ENCODE measurements at regions not wholly inside any gene's neighbourhood (a gene's known extent, or its start where the extent isn't known, plus 50 kb on each side); places are given as distances from the start of the nearest gene placed in this dataset.

DNA sequence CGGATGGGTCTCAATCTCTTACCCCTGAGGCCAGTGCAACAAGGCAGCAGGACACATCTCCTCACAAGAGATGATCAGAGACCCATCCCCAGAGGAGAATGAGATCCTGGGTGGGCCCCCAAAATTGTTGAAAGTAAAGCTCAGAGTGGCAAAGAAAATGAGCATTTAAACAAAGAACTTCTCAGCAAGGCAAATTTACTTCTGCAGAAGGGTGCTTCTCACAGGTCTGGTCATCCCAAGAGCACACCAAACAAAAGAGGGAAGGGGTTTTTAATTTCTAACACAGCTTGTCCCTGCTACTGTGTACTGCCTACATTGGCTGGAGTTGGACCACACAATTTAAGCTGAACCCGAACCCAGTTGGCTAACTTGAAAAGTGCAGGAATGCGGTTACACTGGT, 1628.6 kb upstream of the RAG2 start:
- Histone ChIP-seq H3K36me3 (ENCODE audit: control insufficient read depth, insufficient read depth, low read length) (no peaks in the 10 kb centered on the region), H3K4me1 (ENCODE audit: control insufficient read depth, insufficient read depth, low read length) (no peaks in the 10 kb centered on the region), H3K4me3 (ENCODE audit: low read depth in 2 of 2, low read length in 2 of 2) (no peak overlapping the region), H3K27me3 (ENCODE audit: control insufficient read depth, insufficient read depth, low read length) (no peaks in the 10 kb centered on the region), H3K27ac (ENCODE audit: low read length) (no peak overlapping the region), H3K9me3 (ENCODE audit: control insufficient read depth, insufficient read depth, low read depth, low read length) (peaks cover 10% of the 10 kb centered on the region)
- DNase-seq (ENCODE audit: low read depth, low spot score) (no peak), ATAC-seq (no peak)
- POLR2A ChIA-PET, result no interaction called here
- TF ChIP-seq TCF7L2 (IDR thresholded peaks at IDR 0.05; ENCODE audit: low read depth, low read length) (no peak), SIN3A (IDR thresholded peaks at IDR 0.05; ENCODE audit: borderline replicate concordance, insufficient read depth, low read depth, low read length) (no peak), POLR2AphosphoS5 (IDR thresholded peaks at IDR 0.05; ENCODE audit: low read depth, low read length) (no peak)
- TF ChIP-seq, protein P1, sequence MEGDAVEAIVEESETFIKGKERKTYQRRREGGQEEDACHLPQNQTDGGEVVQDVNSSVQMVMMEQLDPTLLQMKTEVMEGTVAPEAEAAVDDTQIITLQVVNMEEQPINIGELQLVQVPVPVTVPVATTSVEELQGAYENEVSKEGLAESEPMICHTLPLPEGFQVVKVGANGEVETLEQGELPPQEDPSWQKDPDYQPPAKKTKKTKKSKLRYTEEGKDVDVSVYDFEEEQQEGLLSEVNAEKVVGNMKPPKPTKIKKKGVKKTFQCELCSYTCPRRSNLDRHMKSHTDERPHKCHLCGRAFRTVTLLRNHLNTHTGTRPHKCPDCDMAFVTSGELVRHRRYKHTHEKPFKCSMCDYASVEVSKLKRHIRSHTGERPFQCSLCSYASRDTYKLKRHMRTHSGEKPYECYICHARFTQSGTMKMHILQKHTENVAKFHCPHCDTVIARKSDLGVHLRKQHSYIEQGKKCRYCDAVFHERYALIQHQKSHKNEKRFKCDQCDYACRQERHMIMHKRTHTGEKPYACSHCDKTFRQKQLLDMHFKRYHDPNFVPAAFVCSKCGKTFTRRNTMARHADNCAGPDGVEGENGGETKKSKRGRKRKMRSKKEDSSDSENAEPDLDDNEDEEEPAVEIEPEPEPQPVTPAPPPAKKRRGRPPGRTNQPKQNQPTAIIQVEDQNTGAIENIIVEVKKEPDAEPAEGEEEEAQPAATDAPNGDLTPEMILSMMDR (IDR thresholded peaks at IDR 0.05), result no peak
- TF ChIP-seq, protein P2, sequence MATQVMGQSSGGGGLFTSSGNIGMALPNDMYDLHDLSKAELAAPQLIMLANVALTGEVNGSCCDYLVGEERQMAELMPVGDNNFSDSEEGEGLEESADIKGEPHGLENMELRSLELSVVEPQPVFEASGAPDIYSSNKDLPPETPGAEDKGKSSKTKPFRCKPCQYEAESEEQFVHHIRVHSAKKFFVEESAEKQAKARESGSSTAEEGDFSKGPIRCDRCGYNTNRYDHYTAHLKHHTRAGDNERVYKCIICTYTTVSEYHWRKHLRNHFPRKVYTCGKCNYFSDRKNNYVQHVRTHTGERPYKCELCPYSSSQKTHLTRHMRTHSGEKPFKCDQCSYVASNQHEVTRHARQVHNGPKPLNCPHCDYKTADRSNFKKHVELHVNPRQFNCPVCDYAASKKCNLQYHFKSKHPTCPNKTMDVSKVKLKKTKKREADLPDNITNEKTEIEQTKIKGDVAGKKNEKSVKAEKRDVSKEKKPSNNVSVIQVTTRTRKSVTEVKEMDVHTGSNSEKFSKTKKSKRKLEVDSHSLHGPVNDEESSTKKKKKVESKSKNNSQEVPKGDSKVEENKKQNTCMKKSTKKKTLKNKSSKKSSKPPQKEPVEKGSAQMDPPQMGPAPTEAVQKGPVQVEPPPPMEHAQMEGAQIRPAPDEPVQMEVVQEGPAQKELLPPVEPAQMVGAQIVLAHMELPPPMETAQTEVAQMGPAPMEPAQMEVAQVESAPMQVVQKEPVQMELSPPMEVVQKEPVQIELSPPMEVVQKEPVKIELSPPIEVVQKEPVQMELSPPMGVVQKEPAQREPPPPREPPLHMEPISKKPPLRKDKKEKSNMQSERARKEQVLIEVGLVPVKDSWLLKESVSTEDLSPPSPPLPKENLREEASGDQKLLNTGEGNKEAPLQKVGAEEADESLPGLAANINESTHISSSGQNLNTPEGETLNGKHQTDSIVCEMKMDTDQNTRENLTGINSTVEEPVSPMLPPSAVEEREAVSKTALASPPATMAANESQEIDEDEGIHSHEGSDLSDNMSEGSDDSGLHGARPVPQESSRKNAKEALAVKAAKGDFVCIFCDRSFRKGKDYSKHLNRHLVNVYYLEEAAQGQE (IDR thresholded peaks at IDR 0.05; ENCODE audit: insufficient read depth in 1 of 2, low read depth in 2 of 2, low read length in 1 of 2), result no peak
- intact Hi-C loops (cut with micrococcal nuclease; ENCODE audit: unreplicated experiment), result no loop called here
- CTCF ChIA-PET, result no interaction called here
- in situ Hi-C loops (cut with HindIII; ENCODE audit: low pct_unique_long_range_greater_than_20kb, low sequenced_read_pairs), result no loop called here
- BruUV-seq (replicated peaks), result no TSS peak

DNA sequence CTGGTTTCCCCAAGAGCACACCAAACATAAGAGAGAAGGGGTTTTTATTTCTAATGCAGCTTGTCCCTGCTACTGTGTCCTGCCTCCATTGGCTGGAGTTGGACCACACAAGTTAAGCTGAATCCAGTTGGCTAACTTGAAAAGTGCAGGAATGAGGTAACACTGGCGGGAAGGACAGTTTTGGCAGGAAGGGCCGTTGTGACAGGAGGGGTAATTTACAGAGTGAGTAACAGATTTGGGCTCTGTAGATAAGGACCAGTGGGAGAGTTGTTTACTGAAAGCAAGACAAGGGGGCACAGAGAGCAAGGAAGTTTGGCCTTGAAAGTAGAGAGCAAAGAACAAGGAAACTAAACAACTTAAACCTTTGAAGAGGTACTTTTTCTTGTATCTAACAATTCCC, 1623.3 kb upstream of the RAG2 start:
- no peak overlapping the region for H3K27ac ChIP-seq (ENCODE audit: low read length)
- no peak for ATAC-seq
- CTCF ChIA-PET, result no interaction called here
- H3K27me3 ChIP-seq (ENCODE audit: control insufficient read depth, insufficient read depth, low read length), result no peaks in the 10 kb centered on the region
- peaks cover 3% of the 10 kb centered on the region for H3K9me3 ChIP-seq (ENCODE audit: control insufficient read depth, insufficient read depth, low read depth, low read length)
- in situ Hi-C loops (cut with HindIII; ENCODE audit: low pct_unique_long_range_greater_than_20kb, low sequenced_read_pairs) (no loop called here), intact Hi-C loops (cut with micrococcal nuclease; ENCODE audit: unreplicated experiment) (no loop called here)
- POLR2A ChIA-PET, result no interaction called here
- H3K36me3 ChIP-seq (ENCODE audit: control insufficient read depth, insufficient read depth, low read length), result no peaks in the 10 kb centered on the region
- no peaks in the 10 kb centered on the region for H3K4me1 ChIP-seq (ENCODE audit: control insufficient read depth, insufficient read depth, low read length)
- TF ChIP-seq SIN3A (IDR thresholded peaks at IDR 0.05; ENCODE audit: borderline replicate concordance, insufficient read depth, low read depth, low read length), result no peak
- TF ChIP-seq, protein P2 (IDR thresholded peaks at IDR 0.05; ENCODE audit: insufficient read depth in 1 of 2, low read depth in 2 of 2, low read length in 1 of 2), result no peak
- TF ChIP-seq, protein P1 (IDR thresholded peaks at IDR 0.05), result no peak
- no peak for TF ChIP-seq POLR2AphosphoS5 (IDR thresholded peaks at IDR 0.05; ENCODE audit: low read depth, low read length)
- no peak for TF ChIP-seq TCF7L2 (IDR thresholded peaks at IDR 0.05; ENCODE audit: low read depth, low read length)
- H3K4me3 ChIP-seq (ENCODE audit: low read depth in 2 of 2, low read length in 2 of 2), result no peak overlapping the region
- DNase-seq (ENCODE audit: low read depth, low spot score), result no peak
- no TSS peak for BruUV-seq (replicated peaks)

Data from Panc1 (cell line).